ENCODE measurements at regions not wholly inside any gene's neighbourhood (a gene's known extent, or its start where the extent isn't known, plus 50 kb on each side); places are given as distances from the start of the nearest gene placed in this dataset.

DNA sequence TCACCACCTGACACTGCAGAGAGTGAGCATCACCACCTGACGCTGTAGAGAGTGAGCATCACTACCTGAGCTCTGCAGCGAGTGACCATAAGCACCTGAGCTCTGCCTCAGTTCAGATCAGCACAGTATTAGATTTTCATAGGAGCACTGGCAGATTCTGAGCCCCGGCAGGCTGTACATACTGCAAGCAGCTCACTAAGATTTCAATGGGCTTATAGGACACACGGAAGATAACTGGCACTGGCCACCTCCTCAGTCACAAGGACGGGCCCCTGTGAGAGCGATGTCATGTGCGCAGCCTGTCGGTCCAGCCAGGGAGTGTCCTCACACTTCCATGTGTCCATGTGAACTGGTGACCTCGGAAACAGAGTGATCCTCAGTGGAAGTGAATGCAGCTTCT lies 153.5 kb upstream of the IRX2 start:
- Histone ChIP-seq H3K36me3 (ENCODE audit: control insufficient read depth in 2 of 2, insufficient read depth in 2 of 2, low read length in 1 of 2) (no peaks in the 10 kb centered on the region), H3K4me2 (ENCODE audit: control insufficient read depth, insufficient read depth) (no peak overlapping the region), H3K4me1 (ENCODE audit: control insufficient read depth, insufficient read depth, low read length) (no peaks in the 10 kb centered on the region), H2AFZ (ENCODE audit: control insufficient read depth, low read depth, low read length) (no peak overlapping the region), H3K9ac (ENCODE audit: control insufficient read depth, insufficient read depth, low read length) (no peak overlapping the region), H3K9me3 (replicated peaks; ENCODE audit: control insufficient read depth, insufficient read depth, low read length) (no peaks in the 10 kb centered on the region; the same call in 2 of the 3 replicates), H3K79me2 (ENCODE audit: control insufficient read depth, insufficient read depth, low read length) (no peaks in the 10 kb centered on the region), H4K20me1 (ENCODE audit: control insufficient read depth, insufficient read depth) (no peaks in the 10 kb centered on the region), H3K4me3 (no peak overlapping the region), H3K27me3 (replicated peaks in 1 of 2; ENCODE audit: control insufficient read depth in 2 of 2, insufficient read depth in 2 of 2, low read length in 1 of 2) (no peaks in the 10 kb centered on the region), H3K27ac (ENCODE audit: control insufficient read depth, insufficient read depth) (no peak overlapping the region)
- WGBS (ENCODE audit: insufficient coverage, insufficient replicate concordance, low lambda C conversion rate, missing lambda C conversion rate) = 29% methylated on average over 9 of the region's 9 CpGs
- in situ Hi-C loops (cut with MboI) = no loop called here
- TF ChIP-seq, protein P1, sequence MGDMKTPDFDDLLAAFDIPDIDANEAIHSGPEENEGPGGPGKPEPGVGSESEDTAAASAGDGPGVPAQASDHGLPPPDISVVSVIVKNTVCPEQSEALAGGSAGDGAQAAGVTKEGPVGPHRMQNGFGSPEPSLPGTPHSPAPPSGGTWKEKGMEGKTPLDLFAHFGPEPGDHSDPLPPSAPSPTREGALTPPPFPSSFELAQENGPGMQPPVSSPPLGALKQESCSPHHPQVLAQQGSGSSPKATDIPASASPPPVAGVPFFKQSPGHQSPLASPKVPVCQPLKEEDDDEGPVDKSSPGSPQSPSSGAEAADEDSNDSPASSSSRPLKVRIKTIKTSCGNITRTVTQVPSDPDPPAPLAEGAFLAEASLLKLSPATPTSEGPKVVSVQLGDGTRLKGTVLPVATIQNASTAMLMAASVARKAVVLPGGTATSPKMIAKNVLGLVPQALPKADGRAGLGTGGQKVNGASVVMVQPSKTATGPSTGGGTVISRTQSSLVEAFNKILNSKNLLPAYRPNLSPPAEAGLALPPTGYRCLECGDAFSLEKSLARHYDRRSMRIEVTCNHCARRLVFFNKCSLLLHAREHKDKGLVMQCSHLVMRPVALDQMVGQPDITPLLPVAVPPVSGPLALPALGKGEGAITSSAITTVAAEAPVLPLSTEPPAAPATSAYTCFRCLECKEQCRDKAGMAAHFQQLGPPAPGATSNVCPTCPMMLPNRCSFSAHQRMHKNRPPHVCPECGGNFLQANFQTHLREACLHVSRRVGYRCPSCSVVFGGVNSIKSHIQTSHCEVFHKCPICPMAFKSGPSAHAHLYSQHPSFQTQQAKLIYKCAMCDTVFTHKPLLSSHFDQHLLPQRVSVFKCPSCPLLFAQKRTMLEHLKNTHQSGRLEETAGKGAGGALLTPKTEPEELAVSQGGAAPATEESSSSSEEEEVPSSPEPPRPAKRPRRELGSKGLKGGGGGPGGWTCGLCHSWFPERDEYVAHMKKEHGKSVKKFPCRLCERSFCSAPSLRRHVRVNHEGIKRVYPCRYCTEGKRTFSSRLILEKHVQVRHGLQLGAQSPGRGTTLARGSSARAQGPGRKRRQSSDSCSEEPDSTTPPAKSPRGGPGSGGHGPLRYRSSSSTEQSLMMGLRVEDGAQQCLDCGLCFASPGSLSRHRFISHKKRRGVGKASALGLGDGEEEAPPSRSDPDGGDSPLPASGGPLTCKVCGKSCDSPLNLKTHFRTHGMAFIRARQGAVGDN (IDR thresholded peaks at IDR 0.05) = no peak
- TF ChIP-seq, protein P2, sequence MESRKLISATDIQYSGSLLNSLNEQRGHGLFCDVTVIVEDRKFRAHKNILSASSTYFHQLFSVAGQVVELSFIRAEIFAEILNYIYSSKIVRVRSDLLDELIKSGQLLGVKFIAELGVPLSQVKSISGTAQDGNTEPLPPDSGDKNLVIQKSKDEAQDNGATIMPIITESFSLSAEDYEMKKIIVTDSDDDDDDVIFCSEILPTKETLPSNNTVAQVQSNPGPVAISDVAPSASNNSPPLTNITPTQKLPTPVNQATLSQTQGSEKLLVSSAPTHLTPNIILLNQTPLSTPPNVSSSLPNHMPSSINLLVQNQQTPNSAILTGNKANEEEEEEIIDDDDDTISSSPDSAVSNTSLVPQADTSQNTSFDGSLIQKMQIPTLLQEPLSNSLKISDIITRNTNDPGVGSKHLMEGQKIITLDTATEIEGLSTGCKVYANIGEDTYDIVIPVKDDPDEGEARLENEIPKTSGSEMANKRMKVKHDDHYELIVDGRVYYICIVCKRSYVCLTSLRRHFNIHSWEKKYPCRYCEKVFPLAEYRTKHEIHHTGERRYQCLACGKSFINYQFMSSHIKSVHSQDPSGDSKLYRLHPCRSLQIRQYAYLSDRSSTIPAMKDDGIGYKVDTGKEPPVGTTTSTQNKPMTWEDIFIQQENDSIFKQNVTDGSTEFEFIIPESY (IDR thresholded peaks at IDR 0.05) = no peak
- TF ChIP-seq MEF2A (IDR thresholded peaks at IDR 0.05; ENCODE audit: insufficient read depth, low read depth, low read length) = no peak
- TF ChIP-seq IKZF1 (conservative IDR thresholded peaks at IDR 0.05) = no peak
- no peak for TF ChIP-seq MYB (IDR thresholded peaks at IDR 0.05; ENCODE audit: borderline replicate concordance, low read depth, low read length)
- TF ChIP-seq CBX3 (IDR thresholded peaks at IDR 0.05; ENCODE audit: borderline replicate concordance, low read depth) = no peak
- no peak for TF ChIP-seq JUNB (IDR thresholded peaks at IDR 0.05)
- ATAC-seq (no peak), DNase-seq (ENCODE audit: low read depth, low spot score) (no peak), FAIRE-seq (no peak)
- POLR2A ChIA-PET = no interaction called here
- CTCF ChIA-PET = no interaction called here
- RAD21 ChIA-PET (ENCODE audit: unreplicated experiment) = no interaction called here
- SMC1A ChIA-PET (ENCODE audit: uncharacterized antibody, unreplicated experiment) = no interaction called here
- intact Hi-C loops (cut with micrococcal nuclease; ENCODE audit: unreplicated experiment) = no loop called here
- no TSS peak for BruUV-seq (replicated peaks)
